Stomach (tissue), 8 donors: ENCODE measurements at regions not wholly inside any gene's neighbourhood (a gene's known extent, or its start where the extent isn't known, plus 50 kb on each side); places are given as distances from the start of the nearest gene placed in this dataset.

ENCODE experiments used
- DNase-seq, 2 donors: peaks; one replicate each; pipeline versions ENCODE4 v3.0.0 to v3.0.0-alpha.2; 2013 to 2019
- H3K27ac ChIP-seq, 5 donors: fragments of 200-600 bp in 4 of 5; sonication (generic) in 4 of 5; one replicate each; pipeline ENCODE4 v1.5.1; 2013 to 2019; ENCODE audit warnings: mild to moderate bottlenecking in 1 of 5, moderate library complexity in 1 of 5
- H3K27me3 ChIP-seq, 3 donors: fragments of 200-600 bp; sonication (generic); one replicate each; pipeline ENCODE4 v1.5.1; 2017 to 2019; ENCODE audit warnings: mixed run types in 1 of 3
- H3K36me3 ChIP-seq, 4 donors: fragments of 200-600 bp; sonication (generic); 1 replicate in 3 of 4; 2 replicates in 1 of 4; pipeline ENCODE4 v1.5.1; 2016 to 2019
- H3K4me1 ChIP-seq, 4 donors: fragments of 200-600 bp; sonication (generic); one replicate each; pipeline ENCODE4 v1.5.1; 2016 to 2019
- H3K4me3 ChIP-seq, 4 donors: fragments of 200-600 bp; sonication (generic) in 3 of 4; one replicate each; pipeline ENCODE4 v1.5.1; 2016 to 2019; ENCODE audit warnings: mild to moderate bottlenecking in 1 of 4
- H3K9me3 ChIP-seq, 4 donors: fragments of 200-600 bp; sonication (generic); one replicate each; pipeline ENCODE4 v1.5.1; 2016 to 2019
- EP300 ChIP-seq: sonication (generic); formaldehyde crosslinking; IDR thresholded peaks from one replicate; pipeline ENCODE4 v1.6.1; 2017; ENCODE audit warnings: antibody characterized with exemption
- POLR2A ChIP-seq, 4 donors: fragments of 450-650 bp; IDR thresholded peaks; one replicate each; pipeline ENCODE4 v1.6.1; 2016; ENCODE audit warnings: antibody characterized with exemption in 4 of 4, control low read depth in 2 of 4, mild to moderate bottlenecking in 1 of 4, moderate library complexity in 1 of 4
- POLR2AphosphoS5 ChIP-seq, 3 donors: sonication (generic); formaldehyde crosslinking; IDR thresholded peaks; one replicate each; pipeline ENCODE4 v1.6.1; 2016; ENCODE audit warnings: antibody characterized with exemption in 3 of 3
- WGBS, 5 donors: extraction: QIAGEN DNeasy Blood & Tissue Kit in 3 of 5; methylation state at CpG; one replicate each; pipeline versions ENCODE4 v1.1.5 to v1.1.7; 2013 to 2018; 5-methylcytosine and 5-hydroxymethylcytosine counted together
- intact Hi-C: fragments of 100-400 bp; cut with DNase I; formaldehyde crosslinking; loops from one replicate; pipeline ENCODE4 v1.15.1; 2023; ENCODE audit warnings: low total_unique reads
- TF ChIP-seq, protein P1 (sequence below), 7 experiments: fragments of 450-650 bp in 4 of 7; fragments of 200-600 bp in 3 of 7; sonication (generic) in 3 of 7; IDR thresholded peaks; one replicate each; pipeline ENCODE4 v1.5.1; 2016 to 2019; ENCODE audit warnings: antibody characterized with exemption in 7 of 7, control low read depth in 2 of 7, mild to moderate bottlenecking in 1 of 7
- donor health status: healthy with polysubstance abuse.
- donor health status: Bipolar disorder and iron deficiency.
- donor health status: healthy.

DNA sequence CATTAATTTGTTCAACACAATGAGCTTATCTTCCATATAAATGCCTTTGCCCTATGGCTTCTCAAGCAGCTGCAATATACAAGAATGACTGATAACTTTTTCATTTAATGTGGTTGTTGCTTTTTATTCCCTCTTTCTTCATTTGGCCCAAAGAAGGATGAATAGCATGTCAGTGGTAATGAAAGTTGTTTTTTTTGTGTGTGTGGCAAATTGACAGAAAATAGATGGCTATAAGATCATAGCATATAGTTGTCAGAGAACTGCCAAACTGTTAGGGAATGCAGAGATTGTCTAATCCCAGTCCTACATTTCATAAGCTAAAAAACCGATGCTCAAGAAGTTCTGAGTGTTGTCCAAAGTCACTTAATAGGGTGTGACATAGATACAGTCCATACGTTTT is 244.3 kb downstream of the ACTR3 start:
- Histone ChIP-seq H3K27ac (no peak overlapping the region), H3K27me3 (no peaks in the 10 kb centered on the region), H3K36me3 (no peaks in the 10 kb centered on the region), H3K4me1 (no peaks in the 10 kb centered on the region), H3K9me3 (no peaks in the 10 kb centered on the region), H3K4me3 (no peak overlapping the region)
- intact Hi-C loops: no loop called here
- 58 to 59% (median 58%) methylated on average over 2 of the region's 2 CpGs for WGBS, 5 donors
- TF ChIP-seq POLR2A (IDR thresholded peaks at IDR 0.05): no peak
- no peak for DNase-seq

DNA sequence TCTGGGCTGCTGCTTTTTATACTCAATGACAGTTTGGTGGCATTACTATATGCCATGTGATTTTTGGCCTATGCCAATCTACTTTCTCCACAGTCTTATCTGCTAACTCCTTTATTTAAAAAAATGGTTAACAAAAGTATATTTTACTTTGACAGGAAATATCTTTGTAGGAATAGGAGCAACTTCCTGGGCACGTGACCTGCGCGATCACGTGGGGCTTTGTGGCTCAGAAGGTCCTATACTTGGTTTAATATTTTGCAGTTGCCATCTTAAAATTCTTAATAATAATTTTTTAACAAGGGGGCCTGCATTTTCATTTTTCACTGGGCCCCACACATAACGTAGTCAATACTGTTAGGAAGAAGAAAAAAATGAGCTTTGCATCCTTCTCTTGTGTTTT is 249.7 kb downstream of the ACTR3 start:
- no peak for DNase-seq
- no peak for TF ChIP-seq POLR2AphosphoS5 (IDR thresholded peaks at IDR 0.05)
- TF ChIP-seq POLR2A (IDR thresholded peaks at IDR 0.05): no peak
- TF ChIP-seq, protein P1, sequence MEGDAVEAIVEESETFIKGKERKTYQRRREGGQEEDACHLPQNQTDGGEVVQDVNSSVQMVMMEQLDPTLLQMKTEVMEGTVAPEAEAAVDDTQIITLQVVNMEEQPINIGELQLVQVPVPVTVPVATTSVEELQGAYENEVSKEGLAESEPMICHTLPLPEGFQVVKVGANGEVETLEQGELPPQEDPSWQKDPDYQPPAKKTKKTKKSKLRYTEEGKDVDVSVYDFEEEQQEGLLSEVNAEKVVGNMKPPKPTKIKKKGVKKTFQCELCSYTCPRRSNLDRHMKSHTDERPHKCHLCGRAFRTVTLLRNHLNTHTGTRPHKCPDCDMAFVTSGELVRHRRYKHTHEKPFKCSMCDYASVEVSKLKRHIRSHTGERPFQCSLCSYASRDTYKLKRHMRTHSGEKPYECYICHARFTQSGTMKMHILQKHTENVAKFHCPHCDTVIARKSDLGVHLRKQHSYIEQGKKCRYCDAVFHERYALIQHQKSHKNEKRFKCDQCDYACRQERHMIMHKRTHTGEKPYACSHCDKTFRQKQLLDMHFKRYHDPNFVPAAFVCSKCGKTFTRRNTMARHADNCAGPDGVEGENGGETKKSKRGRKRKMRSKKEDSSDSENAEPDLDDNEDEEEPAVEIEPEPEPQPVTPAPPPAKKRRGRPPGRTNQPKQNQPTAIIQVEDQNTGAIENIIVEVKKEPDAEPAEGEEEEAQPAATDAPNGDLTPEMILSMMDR (IDR thresholded peaks at IDR 0.05): no peak
- no peak for TF ChIP-seq EP300
- WGBS, 5 donors: 77 to 90% (median 86%) methylated on average over 5 of the region's 5 CpGs
- Histone ChIP-seq H3K27me3 (no peaks in the 10 kb centered on the region), H3K36me3 (no peaks in the 10 kb centered on the region), H3K4me1 (no peaks in the 10 kb centered on the region), H3K4me3 (no peak overlapping the region), H3K9me3 (peaks cover 0 to 5% (median 0%) of the 10 kb centered on the region in 4 donors), H3K27ac (no peak overlapping the region)
- intact Hi-C loops: no loop called here

DNA sequence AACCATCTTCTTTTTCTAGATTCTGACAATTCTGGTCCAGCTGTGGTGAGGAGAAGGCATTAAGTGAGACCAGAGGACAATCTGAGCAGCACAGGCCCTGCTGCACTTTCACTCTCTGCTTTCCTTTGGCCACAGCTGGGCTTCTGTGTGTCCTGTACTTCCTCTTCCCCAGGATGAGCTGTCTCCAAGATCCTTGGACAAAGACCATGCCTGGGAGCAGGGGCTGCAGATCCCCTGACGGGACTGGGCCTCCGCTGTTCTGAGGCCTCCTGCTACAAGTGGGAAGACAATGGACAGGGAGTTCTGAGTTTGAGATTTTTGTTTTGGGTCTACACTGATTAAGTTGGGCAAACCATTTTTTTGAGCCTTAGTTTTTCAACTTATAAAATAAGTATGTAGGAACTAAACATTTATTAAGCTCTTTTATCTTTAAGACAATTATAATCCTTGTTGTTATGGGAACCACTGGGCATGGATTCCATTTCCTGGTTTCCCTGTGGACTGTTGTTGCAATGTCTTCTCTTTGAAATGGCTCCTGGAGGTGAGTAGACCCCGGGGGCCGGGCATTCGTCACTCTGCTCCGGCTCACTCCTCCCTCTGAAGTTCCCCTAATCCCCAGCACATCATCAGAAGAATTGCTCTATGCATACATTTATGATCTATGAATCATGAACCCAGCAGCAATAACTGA is 266.6 kb downstream of the ACTR3 start:
- WGBS, 5 donors: 75 to 82% (median 80%) methylated on average over 6 of the region's 6 CpGs

DNA sequence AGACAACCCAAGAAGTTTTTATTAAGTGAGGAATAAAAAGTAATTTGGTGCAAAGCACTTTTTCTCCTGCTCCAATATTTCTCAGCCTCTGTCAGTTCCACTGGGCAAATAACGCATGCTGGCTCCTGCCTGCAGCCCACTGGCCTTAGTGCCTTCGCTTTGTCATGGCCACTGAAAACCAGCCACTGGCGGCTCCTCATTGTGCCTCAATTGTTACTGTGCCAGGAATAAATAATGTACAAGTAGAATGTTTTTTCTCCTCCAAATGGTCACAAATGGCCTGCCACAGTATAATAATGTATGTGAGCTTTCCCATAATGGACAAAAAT is 267.1 kb downstream of the ACTR3 start:
- no peaks in the 10 kb centered on the region for H3K9me3 ChIP-seq
- TF ChIP-seq EP300 (no peak), POLR2AphosphoS5 (IDR thresholded peaks at IDR 0.05) (no peak), POLR2A (IDR thresholded peaks at IDR 0.05) (no peak)
- TF ChIP-seq, protein P1 (IDR thresholded peaks at IDR 0.05): no peak
- no peaks in the 10 kb centered on the region for H3K27me3 ChIP-seq
- no peak overlapping the region for H3K27ac ChIP-seq
- intact Hi-C loops: no loop called here
- no peaks in the 10 kb centered on the region for H3K36me3 ChIP-seq
- no peak for DNase-seq
- H3K4me3 ChIP-seq: no peak overlapping the region
- WGBS, 5 donors: 92 to 97% (median 95%) methylated on average over 3 of the region's 3 CpGs
- H3K4me1 ChIP-seq: no peaks in the 10 kb centered on the region

More for the DNA sequence above, 266.6 kb downstream of the ACTR3 start:
- Histone ChIP-seq H3K36me3 (no peaks in the 10 kb centered on the region), H3K27ac (no peak overlapping the region), H3K9me3 (no peaks in the 10 kb centered on the region), H3K4me1 (no peaks in the 10 kb centered on the region), H3K4me3 (no peak overlapping the region), H3K27me3 (no peaks in the 10 kb centered on the region)
- no peak for DNase-seq
- TF ChIP-seq EP300 (no peak), POLR2AphosphoS5 (IDR thresholded peaks at IDR 0.05) (no peak), POLR2A (IDR thresholded peaks at IDR 0.05) (no peak)
- TF ChIP-seq, protein P1 (IDR thresholded peaks at IDR 0.05): no peak
- intact Hi-C loops: no loop called here

DNA sequence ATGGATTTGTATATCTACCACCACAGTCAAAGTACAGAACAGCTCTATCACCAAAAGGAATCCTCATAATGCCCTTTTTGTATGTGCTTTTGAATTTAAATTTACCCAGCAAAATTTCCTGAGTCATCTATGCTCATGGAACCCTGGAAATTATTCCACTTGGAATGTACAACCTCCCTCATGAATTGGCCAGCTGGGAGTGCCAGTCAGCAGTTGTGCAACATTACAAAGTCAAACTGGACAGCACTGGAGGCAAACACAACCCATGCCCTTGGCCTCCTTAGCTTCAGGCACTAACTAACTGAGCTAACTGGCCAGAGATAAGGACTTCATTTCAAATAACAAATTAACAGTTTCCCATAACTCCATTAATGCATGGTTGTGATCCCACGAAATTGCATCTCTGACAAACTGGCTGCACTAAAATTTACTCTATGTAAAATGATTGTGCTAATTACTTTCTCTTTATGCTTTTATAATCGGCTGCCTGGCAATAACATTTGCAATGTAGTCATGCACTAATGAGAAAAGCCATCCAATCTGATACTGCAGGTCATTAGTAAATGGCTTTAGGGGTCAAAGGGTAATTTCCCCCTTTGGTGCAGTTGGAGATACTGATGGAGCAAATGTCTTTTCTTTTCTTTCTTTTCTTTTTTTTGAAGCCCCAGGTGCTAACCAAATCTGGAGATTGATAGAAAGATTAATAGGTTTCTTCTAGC is 270.5 kb downstream of the ACTR3 start:
- DNase-seq: peak in 1 of 2 donors; percentile 7

More for the DNA sequence above, 270.5 kb downstream of the ACTR3 start:
- Histone ChIP-seq H3K4me1 (no peaks in the 10 kb centered on the region), H3K27ac (no peak overlapping the region), H3K9me3 (no peaks in the 10 kb centered on the region), H3K36me3 (no peaks in the 10 kb centered on the region), H3K4me3 (no peak overlapping the region), H3K27me3 (no peaks in the 10 kb centered on the region)
- TF ChIP-seq, protein P1 (IDR thresholded peaks at IDR 0.05): no peak
- TF ChIP-seq POLR2AphosphoS5 (IDR thresholded peaks at IDR 0.05) (no peak), POLR2A (IDR thresholded peaks at IDR 0.05) (no peak), EP300 (no peak)
- 31 to 47% (median 40%) methylated on average over 2 of the region's 2 CpGs for WGBS, 5 donors
- intact Hi-C loops: no loop called here
